ENCODE measurements at regions not wholly inside any gene's neighbourhood (a gene's known extent, or its start where the extent isn't known, plus 50 kb on each side); places are given as distances from the start of the nearest gene placed in this dataset.
"Not testable (repeated sequence)": the region's sequence is repeated elsewhere in the genome, so short reads cannot be mapped to it uniquely, and the experiment has no call there.

GRCh38 chr16:21521390-21522143 is 77.8 kb upstream of the METTL9 start:
- not testable (repeated sequence) for TF ChIP-seq CTCF, POLR2A (IDR thresholded peaks at IDR 0.05)

Measured in testis (tissue), 2 donors.